ENCODE measurements at regions not wholly inside any gene's neighbourhood (a gene's known extent, or its start where the extent isn't known, plus 50 kb on each side); places are given as distances from the start of the nearest gene placed in this dataset.

DNA sequence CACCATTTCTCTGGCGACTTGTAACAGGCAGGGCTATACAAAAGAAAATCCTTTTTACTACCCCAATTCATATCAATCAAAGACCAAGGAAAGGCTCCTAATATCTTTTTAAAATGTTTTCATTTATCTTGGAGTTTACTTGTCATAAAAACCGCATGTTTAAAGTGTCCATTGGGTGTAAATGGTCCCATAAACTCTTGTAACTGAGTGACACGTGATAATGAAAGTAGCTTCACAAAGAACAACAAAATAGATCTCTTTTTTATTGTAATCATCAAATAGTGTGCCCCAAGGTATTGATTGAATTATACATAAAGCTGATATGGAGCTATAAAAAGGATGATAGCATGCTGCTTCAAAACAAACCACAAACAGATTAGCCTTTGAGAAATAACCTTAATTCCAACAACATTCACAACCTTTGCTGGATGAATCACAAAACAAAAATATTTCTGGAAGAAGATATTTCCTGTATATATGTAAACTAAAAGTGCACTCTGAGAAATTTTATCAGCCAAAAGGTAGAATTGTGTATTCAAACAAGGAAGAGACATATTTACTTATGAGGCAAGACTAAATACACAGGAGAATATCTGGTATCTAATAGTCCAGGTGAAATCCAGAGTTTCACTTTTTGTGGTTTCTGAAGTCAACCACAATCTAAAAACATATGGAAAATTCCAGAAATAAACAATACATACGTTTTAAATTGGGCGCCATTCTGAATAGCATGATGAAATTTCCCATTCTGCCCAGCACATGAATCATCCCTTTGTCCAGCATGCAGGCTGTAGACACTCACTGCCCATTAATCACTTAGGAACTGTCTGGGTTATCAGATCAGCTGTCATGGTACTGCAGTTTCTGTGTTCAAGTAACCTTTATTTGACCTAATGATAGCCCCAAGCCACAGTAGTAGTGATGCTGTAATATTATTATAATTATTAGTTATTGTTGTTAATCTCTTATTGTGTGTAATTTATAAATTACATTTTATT, 237.5 kb downstream of the PIK3C3 start:
- peaks cover 27 to 40% of the 10 kb centered on the region in 2 donors for H3K4me1 ChIP-seq (replicated peaks in 1 of 2)
- ATAC-seq (replicated peaks in 6 of 8), result peak in 6 of 8 experiments; percentile 36 to 96 (median 84)
- in situ Hi-C loops (cut with MboI; ENCODE audit: low pct_unique_long_range_greater_than_20kb in 2 of 9, low sequenced_read_pairs in 9 of 9, unreplicated experiment in 9 of 9), result no loop called here
- H3K4me3 ChIP-seq, result no peak overlapping the region
- H3K27ac ChIP-seq, result peak overlapping the region in 1 of 2 donors; percentile 50
- 0 to 74% (median 44%) methylated on average over 2 to 5 of the region's 5 CpGs for WGBS, 10 experiments

DNA sequence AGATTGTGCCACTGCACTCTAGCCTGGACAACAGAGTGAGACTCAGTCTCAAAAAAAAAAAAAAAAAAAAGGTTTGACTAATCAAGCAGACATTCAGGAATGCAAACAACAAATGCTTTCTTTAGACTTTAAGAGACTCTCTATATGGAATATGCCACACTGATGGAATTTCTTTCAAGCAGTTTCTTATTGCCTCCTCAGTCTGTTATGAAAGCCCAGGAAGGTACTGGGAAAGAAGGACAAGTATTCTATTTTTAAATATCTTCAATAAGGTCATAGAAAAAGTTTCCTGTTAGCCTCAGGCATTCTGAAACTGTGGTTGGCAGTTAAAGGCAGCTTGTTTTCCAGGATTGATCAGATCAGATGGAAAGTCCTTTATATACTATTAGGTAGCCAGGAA, 241.6 kb downstream of the PIK3C3 start:
- peaks cover 13 to 22% of the 10 kb centered on the region in 2 donors for H3K4me1 ChIP-seq (replicated peaks in 1 of 2)
- no peak for ATAC-seq (replicated peaks in 6 of 8)
- in situ Hi-C loops (cut with MboI; ENCODE audit: low pct_unique_long_range_greater_than_20kb in 2 of 9, low sequenced_read_pairs in 9 of 9, unreplicated experiment in 9 of 9), result no loop called here
- no peak overlapping the region for H3K27ac ChIP-seq
- no peak overlapping the region for H3K4me3 ChIP-seq

DNA sequence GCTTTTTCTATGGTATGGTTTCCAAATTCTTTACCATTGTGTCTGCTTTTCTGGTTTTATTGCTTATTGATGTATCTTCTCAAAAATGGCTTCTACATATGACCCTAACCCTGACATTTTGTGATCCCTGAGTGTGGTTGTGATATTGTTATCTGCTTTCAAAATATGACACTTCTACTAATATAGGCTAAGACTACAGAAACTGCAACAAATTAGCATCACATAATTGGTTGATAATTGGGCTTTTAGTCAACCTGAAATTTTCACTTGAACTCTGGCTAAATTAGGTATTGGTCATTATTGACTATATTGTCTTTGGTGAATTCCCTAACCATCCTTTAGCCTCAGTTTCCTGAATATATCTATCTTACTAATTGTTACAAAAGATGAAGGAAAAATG, 246.1 kb downstream of the PIK3C3 start:
- H3K4me1 ChIP-seq (replicated peaks in 1 of 2), result no peaks in the 10 kb centered on the region
- in situ Hi-C loops (cut with MboI; ENCODE audit: low pct_unique_long_range_greater_than_20kb in 2 of 9, low sequenced_read_pairs in 9 of 9, unreplicated experiment in 9 of 9), result no loop called here
- H3K4me3 ChIP-seq, result no peak overlapping the region
- ATAC-seq (replicated peaks in 6 of 8), result no peak
- H3K27ac ChIP-seq, result no peak overlapping the region

DNA sequence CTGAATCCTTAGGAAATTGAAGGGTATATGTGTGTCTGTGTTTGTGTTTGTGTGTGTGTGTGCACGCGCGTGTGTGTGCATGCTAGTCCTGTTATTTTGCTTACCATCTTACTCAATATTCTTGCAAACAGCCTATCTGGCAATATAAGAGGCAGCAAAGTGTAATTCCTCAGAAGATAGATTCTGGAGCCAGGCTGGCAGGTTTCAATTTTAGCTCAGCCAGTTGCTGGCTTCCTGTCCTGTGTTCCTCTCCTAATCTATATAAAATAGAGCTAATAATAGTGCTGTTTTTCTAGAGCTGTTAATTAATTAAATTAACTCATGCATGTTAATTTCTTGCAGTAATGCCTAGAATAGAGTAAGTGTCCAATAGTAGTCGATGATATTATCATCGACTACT, 256.2 kb downstream of the PIK3C3 start:
- in situ Hi-C loops (cut with MboI; ENCODE audit: low pct_unique_long_range_greater_than_20kb in 2 of 9, low sequenced_read_pairs in 9 of 9, unreplicated experiment in 9 of 9), result no loop called here

DNA sequence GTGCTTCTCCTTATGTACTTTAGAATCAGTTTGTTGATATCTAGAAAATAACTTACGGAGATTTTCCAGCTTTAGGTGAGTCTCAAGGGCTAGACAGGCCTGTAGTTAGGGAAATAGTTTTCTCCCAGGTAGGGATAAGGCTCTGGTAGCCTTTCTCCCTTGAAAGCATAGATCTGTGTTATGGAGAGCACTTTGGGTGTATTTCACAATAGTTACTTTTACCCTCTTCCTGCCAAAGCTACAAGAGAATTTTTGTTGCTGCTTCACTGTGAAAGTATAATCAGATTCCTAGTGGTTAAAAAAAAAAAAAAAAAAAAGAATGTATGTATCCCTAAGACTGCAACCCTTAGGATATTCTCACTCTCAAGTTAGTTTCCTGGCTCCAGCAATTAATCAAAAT, 267.5 kb downstream of the PIK3C3 start:
- in situ Hi-C loops (cut with MboI; ENCODE audit: low pct_unique_long_range_greater_than_20kb in 2 of 9, low sequenced_read_pairs in 9 of 9, unreplicated experiment in 9 of 9), result no loop called here
- H3K27ac ChIP-seq, result no peak overlapping the region
- 0 to 86% (median 80%) methylated on average over 1 of the region's 1 CpG; no CpG with 5 or more reads in 3 of the 10 experiments for WGBS, 10 experiments
- H3K4me1 ChIP-seq (replicated peaks in 1 of 2), result no peaks in the 10 kb centered on the region
- ATAC-seq (replicated peaks in 6 of 8), result no peak
- H3K4me3 ChIP-seq, result no peak overlapping the region

More for the DNA sequence above, 256.2 kb downstream of the PIK3C3 start:
- peaks cover 0 to 4% of the 10 kb centered on the region in 2 donors for H3K4me1 ChIP-seq (replicated peaks in 1 of 2)
- ATAC-seq (replicated peaks in 6 of 8), result no peak
- H3K27ac ChIP-seq, result no peak overlapping the region
- no peak overlapping the region for H3K4me3 ChIP-seq
- WGBS, 10 experiments, result 54 to 100% (median 88%) methylated on average over 2 to 5 of the region's 5 CpGs; no CpG with 5 or more reads in 5 of the 10 experiments

DNA sequence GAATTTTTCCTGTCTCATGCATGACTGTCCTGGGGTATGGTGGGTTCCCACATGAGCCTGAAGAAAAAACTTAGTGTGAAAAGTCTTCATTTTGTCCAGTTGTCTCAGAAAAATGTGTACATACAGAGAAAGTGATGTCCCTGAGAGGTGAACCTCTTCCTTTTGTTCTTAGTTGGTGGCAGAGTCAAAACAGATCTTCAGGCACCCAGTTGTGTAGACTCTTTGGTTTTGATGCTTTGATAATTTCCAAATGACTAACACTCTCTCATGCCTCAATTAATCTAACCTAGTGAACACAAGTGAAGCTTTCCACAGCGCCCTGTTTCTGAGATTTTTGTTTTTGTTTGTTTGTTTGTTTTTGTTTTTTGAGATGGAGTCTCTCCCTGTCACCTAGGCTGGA, 273.5 kb downstream of the PIK3C3 start:
- WGBS, 10 experiments, result 18 to 82% (median 69%) methylated on average over 1 of the region's 1 CpG; no CpG with 5 or more reads in 6 of the 10 experiments
- no peak for ATAC-seq (replicated peaks in 6 of 8)
- H3K27ac ChIP-seq, result no peak overlapping the region
- H3K4me3 ChIP-seq, result no peak overlapping the region
- in situ Hi-C loops (cut with MboI; ENCODE audit: low pct_unique_long_range_greater_than_20kb in 2 of 9, low sequenced_read_pairs in 9 of 9, unreplicated experiment in 9 of 9), result no loop called here
- peaks cover 5 to 10% of the 10 kb centered on the region in 2 donors for H3K4me1 ChIP-seq (replicated peaks in 1 of 2)

DNA sequence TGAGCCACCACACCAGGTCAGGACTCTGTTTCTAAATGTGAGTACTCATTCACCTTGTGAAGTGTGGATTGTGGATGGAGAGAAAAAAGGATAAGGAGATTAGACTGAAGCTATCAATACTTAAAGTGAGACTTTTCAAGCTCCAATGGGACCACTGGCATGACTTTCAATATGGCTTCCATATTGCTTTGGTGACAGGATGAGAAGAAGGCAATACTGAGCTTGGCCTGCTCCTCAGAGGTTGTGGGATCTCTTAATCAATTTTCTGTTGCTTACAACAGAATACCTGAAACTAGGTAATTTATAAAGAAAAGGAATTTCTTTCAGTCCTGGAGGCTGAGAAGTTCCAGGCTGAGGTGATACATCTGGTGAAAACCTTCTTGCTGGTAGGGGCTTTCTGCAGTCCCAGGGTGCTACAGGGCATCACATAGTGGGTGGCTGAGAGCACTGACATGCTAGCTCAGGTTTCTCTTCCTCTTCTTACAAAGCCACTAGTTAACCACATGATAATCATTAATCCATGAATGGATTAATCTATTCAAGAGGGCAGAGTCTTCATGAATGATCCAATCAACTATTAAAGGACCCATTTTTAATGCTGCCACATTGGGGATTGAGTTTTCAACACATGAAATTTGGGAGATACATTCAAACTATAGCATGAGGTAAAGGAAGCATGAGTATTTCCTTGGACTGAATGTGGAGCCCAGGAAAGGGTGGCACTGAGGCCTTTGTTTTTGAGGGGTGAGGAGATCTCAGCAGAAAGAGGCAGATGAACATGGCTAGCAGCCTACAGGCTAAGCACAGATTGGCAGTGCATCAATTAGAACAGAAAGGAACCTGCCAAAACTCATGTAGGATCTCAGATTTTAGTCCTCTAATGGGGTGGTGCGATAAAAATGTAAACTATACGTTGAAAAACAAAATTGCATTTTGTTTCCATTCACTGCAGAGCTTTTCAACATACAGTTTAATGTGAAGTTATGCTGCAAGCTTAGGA, 274.5 kb downstream of the PIK3C3 start:
- Histone ChIP-seq H3K27ac (no peak overlapping the region), H3K4me3 (no peak overlapping the region), H3K4me1 (replicated peaks in 1 of 2) (peaks cover 5 to 10% of the 10 kb centered on the region in 2 donors)
- 25 to 100% (median 92%) methylated on average over 1 to 2 of the region's 2 CpGs; no CpG with 5 or more reads in 1 of the 10 experiments for WGBS, 10 experiments
- no peak for ATAC-seq (replicated peaks in 6 of 8)
- in situ Hi-C loops (cut with MboI; ENCODE audit: low pct_unique_long_range_greater_than_20kb in 2 of 9, low sequenced_read_pairs in 9 of 9, unreplicated experiment in 9 of 9), result no loop called here

DNA sequence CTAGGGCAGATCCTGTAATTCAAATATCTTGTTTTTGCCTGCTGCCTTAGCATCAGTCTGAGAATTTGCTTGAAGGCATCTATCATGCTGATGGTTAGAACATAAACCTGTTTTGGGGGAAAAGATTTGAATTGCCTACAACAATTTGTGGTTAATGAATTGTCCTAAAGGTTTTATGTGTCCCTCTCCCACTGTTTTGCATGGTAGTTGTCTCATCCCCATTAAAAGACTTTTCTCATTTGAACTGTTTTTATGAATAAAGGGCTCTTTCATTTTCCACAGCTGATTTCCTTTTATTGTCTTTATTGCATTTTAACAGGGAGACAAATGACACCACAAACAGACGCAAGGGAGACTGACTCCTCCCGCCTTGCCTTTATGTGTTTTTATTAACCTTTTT, 275.6 kb downstream of the PIK3C3 start:
- peak in 1 of 8 experiments; percentile 38 for ATAC-seq (replicated peaks in 6 of 8)
- H3K4me1 ChIP-seq (replicated peaks in 1 of 2), result peaks cover 5 to 10% of the 10 kb centered on the region in 2 donors
- in situ Hi-C loops (cut with MboI; ENCODE audit: low pct_unique_long_range_greater_than_20kb in 2 of 9, low sequenced_read_pairs in 9 of 9, unreplicated experiment in 9 of 9), result no loop called here
- peak overlapping the region in 1 of 2 donors; percentile 30 for H3K27ac ChIP-seq
- H3K4me3 ChIP-seq, result no peak overlapping the region
- WGBS, 10 experiments, result 0 to 100% (median 44%) methylated on average over 1 to 2 of the region's 2 CpGs; no CpG with 5 or more reads in 2 of the 10 experiments

DNA sequence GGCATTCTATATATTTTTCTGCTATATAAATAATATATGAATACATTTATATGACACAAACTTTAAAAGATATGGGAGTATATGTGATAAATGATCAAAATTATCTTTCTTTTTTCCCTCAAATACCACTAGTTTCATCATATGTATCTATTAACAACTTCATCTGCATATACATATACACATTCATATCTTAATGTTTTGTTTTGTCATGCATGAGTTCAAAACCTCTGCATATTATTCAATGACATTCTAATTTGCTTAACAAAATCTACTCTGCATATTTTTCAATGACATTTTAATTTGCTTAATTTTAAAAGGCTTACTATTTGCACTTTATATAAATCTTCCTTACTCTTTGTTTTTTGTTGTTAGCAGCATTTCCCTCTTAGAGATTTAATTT, 276.2 kb downstream of the PIK3C3 start:
- peaks cover 5 to 10% of the 10 kb centered on the region in 2 donors for H3K4me1 ChIP-seq (replicated peaks in 1 of 2)
- in situ Hi-C loops (cut with MboI; ENCODE audit: low pct_unique_long_range_greater_than_20kb in 2 of 9, low sequenced_read_pairs in 9 of 9, unreplicated experiment in 9 of 9), result no loop called here
- no peak overlapping the region for H3K27ac ChIP-seq
- no peak overlapping the region for H3K4me3 ChIP-seq
- peak in 3 of 8 experiments; percentile 36 to 68 (median 52) for ATAC-seq (replicated peaks in 6 of 8)

DNA sequence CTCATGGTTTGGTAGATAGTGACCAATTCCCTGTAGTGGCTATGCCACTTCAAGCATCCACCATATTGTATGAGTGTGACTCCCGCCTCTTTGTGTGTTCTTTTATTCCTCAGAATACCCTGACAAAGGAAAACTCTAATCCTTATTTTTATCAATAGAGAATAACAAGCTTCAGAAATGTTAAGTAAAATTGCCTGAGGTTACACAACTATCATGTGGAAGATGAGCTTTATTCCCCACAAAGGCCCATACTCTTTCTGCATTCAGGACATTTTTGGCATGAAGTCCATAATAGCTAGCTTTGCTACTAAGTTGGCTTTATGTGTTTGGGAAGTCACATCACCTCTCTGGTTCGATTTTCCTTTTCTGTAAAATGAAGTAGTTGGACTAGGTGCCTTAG, 276.8 kb downstream of the PIK3C3 start:
- in situ Hi-C loops (cut with MboI; ENCODE audit: low pct_unique_long_range_greater_than_20kb in 2 of 9, low sequenced_read_pairs in 9 of 9, unreplicated experiment in 9 of 9), result no loop called here

DNA sequence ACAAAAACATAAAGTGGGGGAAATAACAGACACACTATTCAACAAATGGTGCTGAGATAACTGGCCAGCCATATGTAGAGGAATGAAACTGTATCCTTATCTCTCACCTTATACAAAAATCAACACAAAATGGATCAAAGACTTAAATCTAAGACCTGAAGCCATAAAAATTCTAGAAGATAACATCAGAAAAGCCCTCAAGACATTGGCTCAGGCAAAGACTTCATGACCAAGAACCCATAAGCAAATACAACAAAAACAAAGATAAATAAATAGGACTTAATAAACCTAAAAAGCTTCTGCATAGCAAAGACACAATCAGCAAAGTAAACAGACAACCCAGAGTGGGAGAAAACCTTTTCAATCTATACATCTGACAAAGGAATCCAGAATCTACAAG, 278.9 kb downstream of the PIK3C3 start:
- H3K4me3 ChIP-seq, result no peak overlapping the region
- in situ Hi-C loops (cut with MboI; ENCODE audit: low pct_unique_long_range_greater_than_20kb in 2 of 9, low sequenced_read_pairs in 9 of 9, unreplicated experiment in 9 of 9), result no loop called here
- ATAC-seq (replicated peaks in 6 of 8), result no peak
- H3K4me1 ChIP-seq (replicated peaks in 1 of 2), result peaks cover 5 to 10% of the 10 kb centered on the region in 2 donors
- no peak overlapping the region for H3K27ac ChIP-seq

More for the DNA sequence above, 276.8 kb downstream of the PIK3C3 start:
- H3K27ac ChIP-seq, result no peak overlapping the region
- peaks cover 5 to 10% of the 10 kb centered on the region in 2 donors for H3K4me1 ChIP-seq (replicated peaks in 1 of 2)
- WGBS, 10 experiments, result 0 to 94% (median 70%) methylated on average over 1 to 2 of the region's 2 CpGs; no CpG with 5 or more reads in 4 of the 10 experiments
- peak in 1 of 8 experiments; percentile 41 for ATAC-seq (replicated peaks in 6 of 8)
- no peak overlapping the region for H3K4me3 ChIP-seq

DNA sequence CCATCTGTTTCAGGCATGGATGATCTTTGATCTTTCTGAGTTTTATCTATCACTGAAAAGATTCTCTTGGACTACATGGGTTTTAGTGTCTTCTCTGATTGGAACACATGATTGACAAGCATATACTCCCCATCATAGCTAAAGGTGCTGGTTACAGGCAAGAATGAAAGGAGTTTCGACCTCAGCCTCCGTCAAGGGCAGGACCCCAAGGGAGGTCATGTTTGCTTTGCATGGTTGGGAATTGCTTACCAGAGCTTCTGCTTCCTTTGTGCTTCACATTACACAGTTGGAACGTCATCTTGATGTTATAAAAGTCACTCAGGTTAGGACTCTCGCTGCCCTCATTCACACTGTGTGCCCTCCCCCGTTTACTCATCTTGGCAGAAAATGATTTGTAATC, 287.7 kb downstream of the PIK3C3 start:
- Histone ChIP-seq H3K4me3 (no peak overlapping the region), H3K27ac (no peak overlapping the region), H3K4me1 (replicated peaks in 1 of 2) (no peaks in the 10 kb centered on the region)
- in situ Hi-C loops (cut with MboI; ENCODE audit: low pct_unique_long_range_greater_than_20kb in 2 of 9, low sequenced_read_pairs in 9 of 9, unreplicated experiment in 9 of 9), result no loop called here
- no peak for ATAC-seq (replicated peaks in 6 of 8)
- 0 to 100% (median 43%) methylated on average over 1 to 5 of the region's 5 CpGs for WGBS, 10 experiments

DNA sequence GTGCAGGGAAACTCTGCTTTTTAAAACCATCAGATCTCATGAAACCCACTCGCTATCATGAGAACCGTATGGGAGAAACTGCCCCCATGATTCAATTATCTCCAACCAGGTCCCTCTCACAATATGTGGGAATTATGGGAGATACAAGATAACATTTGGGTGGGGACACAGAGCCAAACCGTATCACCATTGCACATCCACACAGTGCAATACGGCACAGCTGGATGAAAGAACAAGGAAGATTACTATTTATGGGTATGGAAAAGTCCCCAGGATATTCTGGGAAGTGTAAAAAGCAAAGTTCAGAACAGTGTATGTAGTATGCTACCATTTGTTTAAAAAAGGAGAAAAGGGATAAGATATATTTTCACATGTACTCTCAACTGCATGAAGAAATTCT, 290.1 kb downstream of the PIK3C3 start:
- H3K27ac ChIP-seq, result no peak overlapping the region
- no peaks in the 10 kb centered on the region for H3K4me1 ChIP-seq (replicated peaks in 1 of 2)
- ATAC-seq (replicated peaks in 6 of 8), result no peak
- WGBS, 10 experiments, result 40 to 100% (median 93%) methylated on average over 1 to 4 of the region's 4 CpGs; no CpG with 5 or more reads in 3 of the 10 experiments
- in situ Hi-C loops (cut with MboI; ENCODE audit: low pct_unique_long_range_greater_than_20kb in 2 of 9, low sequenced_read_pairs in 9 of 9, unreplicated experiment in 9 of 9), result no loop called here
- no peak overlapping the region for H3K4me3 ChIP-seq
